Inflammatory macrophage treated with lipopolysaccharide for 1 hour (primary cell): ENCODE measurements at regions not wholly inside any gene's neighbourhood (a gene's known extent, or its start where the extent isn't known, plus 50 kb on each side); places are given as distances from the start of the nearest gene placed in this dataset.
"Not testable (repeated sequence)": the region's sequence is repeated elsewhere in the genome, so short reads cannot be mapped to it uniquely, and the experiment has no call there.

Source experiments
- DNase-seq, 2 donors: peaks; one replicate each; pipeline ENCODE4 v3.0.0-alpha.2; 2020 to 2022

DNA sequence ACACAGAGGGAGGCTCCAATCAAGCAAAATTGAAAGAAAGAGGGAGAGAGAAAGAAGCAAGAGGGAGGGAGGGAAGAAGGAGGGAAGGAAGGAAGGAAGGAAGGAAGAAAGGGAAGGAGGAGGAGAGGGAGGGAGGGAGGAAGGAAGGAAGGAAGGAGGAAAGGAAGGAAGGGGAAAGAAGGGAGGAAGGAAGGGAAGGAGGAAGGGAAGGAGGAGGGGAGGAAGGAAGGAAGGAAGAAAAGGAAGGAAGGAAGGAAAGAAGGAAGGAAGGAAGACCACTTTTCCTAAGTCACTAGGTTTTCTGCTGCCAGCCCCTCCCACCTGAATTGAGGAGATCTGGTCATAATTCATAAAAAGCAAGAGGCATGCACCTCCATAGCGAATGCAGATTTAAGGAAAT is 287.0 kb downstream of the SP3 start:
- DNase-seq: no peak

DNA sequence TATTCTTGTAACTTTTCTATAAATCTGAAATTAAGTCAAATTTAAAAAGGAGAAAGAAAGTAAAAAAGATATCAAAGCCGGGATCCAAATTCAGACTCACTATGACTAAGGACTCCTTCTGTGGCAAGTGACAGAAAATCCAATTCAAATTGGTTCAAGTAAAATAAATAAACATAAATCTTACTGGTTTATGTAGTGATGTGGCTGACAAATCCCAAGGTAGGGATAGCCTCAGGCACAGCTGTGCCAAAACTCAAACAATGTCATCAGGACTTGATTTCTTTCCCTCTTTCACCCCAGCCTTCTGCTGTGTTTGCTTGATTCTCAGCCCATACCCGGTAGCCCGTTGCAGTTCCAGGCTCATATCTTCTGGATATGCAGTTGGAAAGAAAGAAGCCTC is 284.6 kb downstream of the SP3 start:
- no peak for DNase-seq

DNA sequence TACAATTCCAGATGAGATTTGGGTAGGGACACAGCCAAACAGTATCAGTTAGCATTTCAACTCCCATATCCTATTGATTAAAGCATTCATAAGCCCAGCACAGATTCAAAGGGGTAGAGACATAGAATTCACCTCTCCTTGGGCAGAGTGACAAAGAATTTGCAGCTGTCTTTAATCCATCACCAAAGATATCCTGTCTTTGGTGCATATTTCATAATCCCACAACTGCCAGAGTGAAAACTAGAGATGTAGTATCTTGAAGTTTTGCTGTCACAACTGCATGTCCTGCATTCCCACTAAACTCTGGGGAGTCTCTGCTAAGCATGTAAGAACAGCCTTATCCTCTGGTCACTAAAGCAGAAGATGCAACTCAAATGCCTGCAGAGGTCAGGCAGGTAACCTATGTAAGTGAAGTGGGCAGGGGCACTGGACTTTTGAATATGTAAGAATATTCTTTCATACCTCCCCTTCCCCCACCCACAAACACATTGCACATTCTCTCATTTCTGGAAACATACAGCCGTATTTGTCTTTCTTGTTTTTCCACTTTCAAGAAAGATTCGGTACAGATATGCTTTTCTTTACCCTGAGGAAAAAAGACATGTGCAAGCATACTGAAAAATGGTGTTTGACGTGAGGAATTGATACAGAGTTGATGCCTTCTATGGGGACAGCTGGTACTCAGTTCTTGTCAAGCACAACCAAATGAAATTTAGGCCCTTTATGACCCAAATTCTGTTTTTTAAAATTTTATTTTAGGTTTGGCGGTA is 283.1 kb downstream of the SP3 start:
- DNase-seq: no peak

DNA sequence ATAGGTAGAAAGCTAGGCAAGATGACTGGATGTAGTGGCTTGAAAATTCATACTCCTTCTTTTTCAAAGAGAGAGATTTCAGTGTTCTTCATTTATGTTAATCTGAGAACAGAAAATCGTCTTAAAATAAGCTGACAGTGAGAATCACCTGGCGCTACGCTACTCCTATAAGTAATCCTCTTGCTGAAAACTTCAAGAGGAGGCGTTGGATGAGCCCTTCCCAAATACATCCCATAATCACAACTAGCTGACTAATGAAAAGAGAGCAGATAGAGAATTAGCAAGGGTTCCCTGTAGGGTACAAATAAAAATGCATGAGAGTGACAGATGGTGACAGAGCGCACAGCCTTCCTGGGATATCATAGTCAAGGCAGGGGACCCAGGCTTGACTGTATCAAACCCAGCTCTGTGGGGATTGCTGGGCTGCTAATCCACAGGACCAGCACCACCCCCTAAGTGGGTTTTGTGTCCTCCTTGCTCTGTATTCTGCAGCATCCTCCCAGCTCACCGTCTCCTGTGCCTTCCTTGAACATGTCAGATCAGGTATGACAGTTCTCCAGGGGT is 280.2 kb downstream of the SP3 start:
- no peak for DNase-seq

DNA sequence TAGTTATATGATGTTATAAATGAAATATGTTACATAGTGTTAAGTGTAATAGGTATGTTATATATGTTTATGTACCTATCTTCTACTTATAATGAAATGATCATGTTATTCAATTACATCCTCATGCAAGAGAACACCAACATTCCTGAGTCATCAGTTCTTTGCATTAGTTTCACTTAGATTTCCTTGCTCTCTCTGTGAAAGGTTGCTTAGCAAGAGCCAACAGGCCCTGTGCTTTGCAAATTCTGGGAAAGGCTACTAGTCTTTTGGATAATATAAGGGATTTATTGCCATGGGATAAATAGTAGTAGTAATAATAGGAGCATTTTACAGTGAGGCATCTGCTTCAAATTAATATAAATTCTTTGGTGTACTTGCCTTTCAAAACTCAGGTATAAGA is 274.8 kb downstream of the SP3 start:
- no peak for DNase-seq

DNA sequence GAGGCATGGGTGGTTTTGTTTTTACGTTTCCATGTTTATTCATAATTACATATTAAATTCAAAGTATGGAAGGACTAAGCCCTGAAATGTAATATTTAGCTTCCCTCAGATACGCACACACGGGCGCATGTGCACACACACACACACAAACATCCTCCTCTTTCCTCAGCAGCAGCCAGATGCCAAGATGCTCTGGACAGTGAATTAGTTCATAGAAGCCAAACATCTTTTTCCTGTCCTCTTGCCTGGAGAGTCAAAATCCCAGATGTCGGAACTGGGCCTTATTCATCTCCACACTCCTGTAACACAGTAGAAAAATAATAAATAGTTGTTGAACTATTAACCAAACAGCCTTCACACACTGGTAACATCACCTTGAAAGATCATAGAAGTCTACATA is 273.1 kb downstream of the SP3 start:
- no peak for DNase-seq

DNA sequence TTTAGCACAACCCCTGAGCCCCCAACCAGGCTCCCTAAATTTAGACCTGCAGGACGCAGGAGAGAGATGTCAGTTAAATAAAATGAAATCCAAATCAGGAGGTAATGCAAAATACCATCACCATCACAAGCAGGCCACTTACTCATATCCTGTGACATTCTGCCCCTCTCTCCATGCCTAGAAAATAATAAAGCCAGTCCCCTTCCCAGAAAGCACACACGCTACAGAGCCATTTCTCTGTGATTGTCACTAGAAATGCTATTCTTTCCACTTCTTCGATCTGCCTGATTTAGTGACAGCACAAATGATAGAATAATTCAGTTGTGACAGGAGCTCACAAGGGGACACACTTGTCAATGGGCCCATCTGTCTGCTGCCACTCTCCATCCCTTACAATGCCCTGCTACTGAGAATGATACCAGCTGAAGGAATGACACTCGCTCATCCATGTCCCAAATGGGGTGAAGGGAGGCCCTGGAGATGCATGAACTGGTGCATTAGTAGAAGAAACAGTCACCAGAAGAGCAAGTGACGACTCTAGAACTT is 272.1 kb downstream of the SP3 start:
- no peak for DNase-seq

DNA sequence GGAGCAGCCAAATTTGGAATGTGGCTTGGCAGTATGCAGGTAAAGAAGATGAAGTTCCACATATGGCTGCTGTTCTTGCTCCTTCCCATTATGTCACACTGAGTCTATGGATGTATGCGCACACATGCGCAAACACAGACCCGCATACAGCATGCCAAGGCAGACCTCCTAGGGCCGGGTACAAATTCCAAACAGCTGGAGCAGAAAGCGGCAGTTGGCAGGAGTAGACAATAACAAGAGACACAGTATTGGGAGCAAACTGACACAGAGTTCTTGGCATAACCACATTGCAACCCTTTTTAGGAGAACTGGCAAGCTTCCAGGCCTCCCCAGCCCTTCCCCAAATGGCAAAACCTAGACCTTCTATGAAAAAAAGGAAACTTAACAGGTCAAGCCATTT is 268.9 kb downstream of the SP3 start:
- DNase-seq: no peak

DNA sequence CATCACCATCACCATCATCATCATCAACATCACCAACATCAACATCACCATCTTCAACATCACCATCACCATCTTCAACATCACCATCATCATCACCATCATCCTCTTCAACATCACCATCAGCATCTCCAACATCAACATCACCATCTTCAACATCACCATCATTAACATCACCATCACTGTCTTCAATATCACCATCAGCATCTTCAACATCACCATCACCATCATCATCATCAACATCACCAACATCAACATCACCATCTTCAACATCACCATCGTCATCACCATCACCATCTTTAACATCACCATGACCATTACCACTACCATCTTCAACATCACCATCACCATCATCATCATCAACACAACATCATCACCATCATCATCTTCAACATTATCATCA is 267.2 kb downstream of the SP3 start:
- DNase-seq: no peak

DNA sequence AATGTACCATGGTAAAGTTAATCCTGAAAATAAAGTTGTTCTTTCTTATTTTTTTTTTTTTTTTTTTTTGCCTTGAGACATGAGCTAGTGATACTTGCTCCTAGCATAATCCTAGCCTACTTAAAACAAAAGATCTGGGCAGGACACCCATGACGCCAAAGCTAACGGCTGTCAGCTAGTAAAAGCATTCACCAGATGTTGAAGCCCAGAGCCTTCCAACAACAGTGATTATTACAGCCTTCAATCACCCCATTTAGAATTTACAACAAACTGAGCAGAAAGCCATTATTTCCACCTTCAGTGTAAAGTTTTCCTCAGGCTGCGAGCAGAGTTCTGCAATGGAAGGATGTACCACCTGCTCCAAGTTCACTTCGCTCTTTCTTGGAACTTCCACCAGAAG is 259.5 kb downstream of the SP3 start:
- DNase-seq: no peak

DNA sequence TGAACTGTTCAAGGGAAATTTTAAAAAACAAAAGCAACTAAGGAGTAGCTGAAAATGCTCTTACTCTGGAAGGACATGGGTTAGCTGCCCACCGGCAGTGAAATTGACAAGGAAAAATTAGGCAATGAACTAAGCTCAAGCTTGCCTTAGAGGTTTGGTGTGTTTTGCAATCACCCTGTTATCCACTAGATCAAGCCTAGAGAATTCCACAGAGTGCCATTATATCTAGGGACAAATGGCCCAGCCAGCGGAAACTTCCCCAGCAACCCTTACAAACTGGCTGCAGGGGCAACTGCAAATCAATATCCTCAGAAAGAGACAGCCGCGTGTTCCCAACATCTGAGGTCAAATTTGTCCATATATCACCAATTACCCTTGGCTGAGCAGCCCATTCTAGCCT is 258.2 kb downstream of the SP3 start:
- no peak for DNase-seq

DNA sequence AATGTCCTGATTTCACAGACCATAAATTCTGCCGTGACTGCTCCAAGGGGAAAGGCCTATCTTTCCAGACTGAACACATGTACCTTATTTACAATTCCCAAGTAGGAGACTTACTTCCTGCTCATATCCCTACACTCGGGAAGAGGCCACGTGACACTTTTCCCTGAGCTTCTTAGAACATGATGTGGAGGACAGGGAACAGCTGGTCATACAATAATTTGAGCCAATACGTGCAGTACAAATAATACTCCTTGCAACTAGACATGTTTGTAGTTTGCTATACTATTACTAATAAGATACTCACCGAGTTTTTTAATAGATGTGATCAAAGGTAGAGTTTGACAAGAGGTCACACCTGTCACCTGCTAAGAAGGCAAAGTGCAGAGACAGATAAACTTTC is 256.4 kb downstream of the SP3 start:
- DNase-seq: no peak

DNA sequence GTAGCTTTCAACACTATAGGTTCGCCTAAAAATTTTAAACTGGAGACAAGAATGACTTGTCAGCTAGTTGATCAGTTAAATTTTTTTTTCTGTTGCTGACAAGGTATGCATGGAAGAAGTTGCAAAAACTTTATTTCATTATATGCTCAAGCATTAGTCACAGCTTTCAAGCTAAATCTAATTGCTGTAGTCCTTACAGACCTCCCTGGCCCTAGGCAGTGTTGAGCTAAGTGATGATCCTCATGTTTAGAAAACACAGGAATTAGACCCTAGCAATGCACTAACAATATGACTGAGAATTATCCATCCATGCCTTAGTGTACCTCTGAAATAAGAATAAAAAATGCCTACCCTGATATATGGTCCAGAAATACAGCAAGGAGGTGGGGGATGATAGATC is 253.4 kb downstream of the SP3 start:
- DNase-seq: no peak

DNA sequence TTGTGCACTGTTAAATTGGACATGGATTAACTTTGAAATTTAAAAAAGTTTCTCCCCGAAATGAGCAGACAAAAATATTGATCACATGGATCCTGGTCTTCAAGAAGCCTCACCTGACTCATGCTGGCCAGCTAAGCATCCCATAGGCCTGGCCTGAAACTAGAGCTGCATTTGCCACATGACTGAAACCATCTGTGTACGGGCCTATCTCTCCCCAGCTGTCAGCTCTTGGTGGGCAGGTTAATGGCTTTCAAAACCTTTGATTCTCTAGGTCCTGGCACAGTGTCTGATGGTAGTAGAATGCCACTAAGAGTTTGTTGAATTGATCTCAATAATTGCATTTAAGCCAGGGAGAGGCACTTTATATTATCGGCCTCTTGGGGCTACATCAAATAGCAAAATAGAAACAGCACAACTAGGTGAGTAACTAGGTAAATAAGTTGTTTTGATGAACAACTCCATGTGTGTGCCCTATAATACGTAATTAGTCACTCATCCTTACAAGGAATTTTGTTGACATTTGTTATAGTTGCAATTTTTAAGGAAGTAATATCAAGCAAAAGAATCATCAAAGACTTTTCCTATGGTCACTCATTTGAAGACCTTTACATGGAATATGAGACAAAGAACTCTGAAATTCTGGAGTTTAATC is 251.1 kb downstream of the SP3 start:
- DNase-seq: no peak

DNA sequence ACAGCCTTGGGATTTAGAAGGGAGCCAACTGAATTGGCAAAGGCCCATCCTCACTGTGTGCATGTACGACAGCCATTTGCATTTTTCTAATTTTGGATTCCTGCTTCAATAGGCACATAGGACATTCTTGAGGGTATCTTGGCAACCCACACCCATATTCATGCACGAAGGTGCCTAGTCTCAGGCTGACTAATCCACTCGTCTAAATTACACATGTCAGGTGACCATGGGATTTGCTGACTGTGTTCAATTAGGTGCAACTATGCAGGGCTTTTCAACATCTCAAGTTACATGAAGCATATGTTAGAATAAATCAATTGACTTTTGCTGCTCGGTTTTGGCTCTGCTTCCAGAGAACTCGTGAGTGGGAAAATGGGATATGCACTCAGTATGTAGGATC is 249.7 kb downstream of the SP3 start:
- DNase-seq: no peak

DNA sequence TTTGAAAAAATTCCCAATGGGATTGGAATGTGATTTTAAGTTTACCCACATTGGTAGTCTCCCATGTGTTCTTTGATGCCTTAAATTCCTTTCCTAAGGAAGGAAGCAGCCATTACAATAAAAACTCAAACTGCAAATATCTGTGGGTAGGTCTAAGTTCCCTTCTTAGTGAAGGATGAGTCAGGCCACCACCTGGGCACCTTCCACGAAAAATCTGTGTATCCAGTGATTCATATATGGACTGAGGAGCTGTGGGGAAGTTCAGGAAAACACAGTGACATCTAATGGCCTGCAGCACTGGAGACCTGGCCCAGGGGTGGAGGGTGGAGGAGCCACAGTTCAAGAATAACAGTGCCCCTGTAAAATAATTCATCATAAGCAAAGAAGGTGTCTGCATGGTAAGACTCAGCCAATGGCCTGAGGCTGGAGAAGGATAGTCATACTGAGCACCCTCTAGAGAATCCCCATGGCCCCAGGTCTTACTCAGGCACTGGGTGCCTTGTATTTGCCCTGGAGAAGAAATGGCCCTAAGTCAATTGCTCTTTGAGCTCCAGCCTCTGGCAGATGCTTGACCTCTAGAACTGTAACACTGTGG is 248.6 kb downstream of the SP3 start:
- no peak for DNase-seq

DNA sequence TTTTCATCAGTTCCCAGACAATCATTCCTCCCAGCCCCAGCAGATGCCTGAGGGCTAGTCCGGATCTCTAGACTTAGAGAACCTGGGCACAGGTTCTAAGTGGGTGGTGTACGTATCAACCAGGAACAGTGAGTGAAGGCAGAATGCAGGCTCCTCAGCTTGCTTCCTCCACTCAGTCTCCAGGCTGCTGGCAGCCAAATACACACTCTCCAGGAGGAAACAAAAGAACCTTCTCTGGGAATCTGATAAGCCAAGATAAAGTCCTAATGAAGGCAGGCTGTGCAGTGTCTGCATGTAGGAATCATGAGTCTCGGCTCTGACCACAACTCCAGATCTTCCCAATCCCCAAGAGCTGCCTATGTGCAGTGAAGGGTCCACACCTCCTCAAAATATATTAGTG is 245.7 kb downstream of the SP3 start:
- no peak for DNase-seq

DNA sequence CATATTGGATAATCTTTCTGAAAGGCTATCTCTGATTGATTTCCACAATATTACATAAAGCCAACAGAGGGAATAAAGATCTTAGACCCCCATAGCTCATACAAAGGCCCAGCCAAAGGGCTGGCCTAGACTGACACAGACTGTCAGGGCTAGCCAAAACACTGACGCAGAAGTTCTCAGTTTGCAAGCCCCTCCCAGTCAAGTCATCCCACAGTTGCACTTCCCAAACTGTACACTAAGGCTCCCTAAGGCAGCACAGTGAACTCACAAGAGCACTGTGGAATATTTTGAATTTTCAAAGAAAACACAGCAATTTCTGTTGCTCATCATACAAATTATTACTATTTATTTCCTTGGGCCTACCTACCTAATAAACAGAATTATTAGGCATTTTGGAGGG is 244.9 kb downstream of the SP3 start:
- DNase-seq: no peak

DNA sequence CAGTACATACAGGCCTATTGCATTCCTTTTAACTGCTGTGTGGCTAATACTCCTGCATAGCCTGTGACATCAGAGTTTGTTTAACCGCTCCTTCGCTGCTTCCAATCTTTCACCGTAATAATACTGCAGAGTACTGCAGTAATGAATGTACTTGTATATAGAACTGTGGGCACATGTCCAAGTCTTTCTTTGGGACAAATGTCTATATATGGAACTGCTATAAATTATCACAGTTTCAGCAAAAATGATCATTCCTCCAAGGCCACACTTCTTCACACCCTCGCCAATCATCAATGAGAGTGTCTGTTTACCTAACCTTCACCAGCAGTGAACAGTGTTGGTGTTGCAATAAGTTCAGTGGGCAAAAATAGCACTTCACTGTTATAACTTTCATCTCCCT is 230.4 kb downstream of the SP3 start:
- no peak for DNase-seq

DNA sequence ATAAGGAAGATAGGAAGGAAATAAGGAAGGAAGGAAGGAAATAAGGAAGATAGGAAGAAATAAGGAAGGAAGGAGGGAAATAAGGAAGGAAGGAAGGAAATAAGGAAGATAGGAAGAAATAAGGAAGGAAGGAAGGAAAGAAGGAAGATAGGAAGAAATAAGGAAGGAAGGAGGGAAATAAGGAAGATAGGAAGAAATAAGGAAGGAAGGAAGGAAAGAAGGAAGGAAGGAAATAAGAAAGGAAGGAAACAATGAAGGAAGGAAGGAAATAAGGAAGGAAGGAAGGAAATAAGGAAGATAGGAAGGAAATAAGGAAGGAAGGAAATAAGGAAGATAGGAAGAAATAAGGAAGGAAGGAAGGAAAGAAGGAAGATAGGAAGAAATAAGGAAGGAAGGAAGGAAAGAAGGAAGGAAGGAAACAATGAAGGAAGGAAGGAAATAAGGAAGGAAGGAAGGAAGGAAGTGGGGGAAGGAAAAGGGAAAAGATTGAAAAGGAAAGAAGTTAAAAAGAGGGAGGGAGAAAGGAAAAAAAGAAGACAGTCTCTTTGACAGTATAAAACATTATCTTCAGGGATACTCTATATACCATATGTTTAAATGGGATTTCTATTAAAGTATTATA is 227.1 kb downstream of the SP3 start:
- not testable (repeated sequence) for DNase-seq

DNA sequence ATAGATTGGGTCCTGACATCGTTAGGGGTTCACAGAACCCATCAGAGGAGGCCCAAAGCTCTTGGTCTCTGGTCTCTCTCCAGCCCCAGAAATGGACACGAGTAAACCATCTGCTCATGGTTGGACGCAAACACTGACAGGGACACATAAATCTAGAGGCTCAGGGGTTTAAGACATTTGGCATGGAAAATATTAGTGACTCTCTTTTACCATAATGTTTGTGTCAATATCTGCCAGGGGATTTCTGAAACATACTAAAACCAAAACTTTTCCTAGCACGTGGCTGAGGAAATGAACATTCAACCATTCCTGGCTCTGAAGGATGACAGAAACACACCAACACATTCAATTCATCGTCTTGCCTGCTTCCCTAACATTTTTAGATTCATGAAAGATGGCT is 226.2 kb downstream of the SP3 start:
- no peak for DNase-seq

DNA sequence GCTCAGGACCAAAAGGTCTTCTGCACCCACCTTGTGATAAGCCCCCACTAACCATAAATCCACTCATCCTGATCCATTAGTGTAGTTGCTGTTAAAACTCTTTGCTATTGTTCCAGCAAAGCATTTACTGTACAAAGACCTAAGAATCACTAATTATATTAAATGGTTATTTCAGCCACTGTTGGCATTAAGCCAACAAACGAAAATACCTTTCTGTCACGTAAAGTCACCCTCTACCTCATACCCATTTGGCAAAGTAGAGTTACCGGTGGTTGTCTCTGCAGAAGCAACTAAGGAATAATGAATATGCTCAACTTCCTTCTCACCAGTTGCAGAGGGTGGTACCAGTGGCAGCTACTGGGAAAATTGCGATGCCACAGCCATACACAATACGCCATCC is 224.5 kb downstream of the SP3 start:
- no peak for DNase-seq

DNA sequence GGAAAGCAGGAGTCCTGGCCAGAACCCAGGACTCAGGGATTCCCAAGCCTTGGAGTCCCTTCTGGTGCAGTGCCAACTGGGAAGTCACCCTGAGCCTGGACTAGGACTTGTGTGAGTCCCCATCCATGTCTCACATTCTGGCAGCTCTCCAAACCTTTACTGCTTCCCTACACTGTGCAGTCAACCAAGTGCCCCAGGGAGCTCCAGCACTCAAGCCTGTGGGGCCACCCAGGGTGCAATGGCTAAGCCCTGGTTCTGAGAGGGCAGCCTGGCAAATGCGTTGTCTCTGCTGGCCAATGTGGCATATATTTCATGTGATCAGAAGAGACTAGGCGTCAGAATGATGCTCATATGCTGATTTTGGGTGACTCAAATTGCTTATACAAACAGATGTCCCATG is 223.4 kb downstream of the SP3 start:
- no peak for DNase-seq

DNA sequence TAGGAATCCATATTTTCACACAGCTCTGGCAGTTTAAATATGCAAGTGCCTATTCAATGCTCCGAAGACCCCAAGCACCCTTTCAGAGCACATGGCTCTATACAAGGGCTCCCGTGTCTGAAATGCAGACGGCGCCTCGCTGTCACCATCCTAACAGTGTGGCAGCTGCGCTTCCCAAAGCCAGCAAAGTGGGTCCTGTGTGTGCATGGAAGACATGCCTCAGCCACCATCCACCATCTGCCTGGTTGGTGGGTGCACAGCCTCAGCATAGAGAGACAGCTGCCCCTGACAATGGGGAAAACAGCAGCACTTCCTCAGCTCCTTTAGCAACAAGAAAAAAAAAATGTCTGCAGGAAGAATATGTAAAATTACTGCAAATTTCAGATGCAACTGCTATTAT is 218.1 kb downstream of the SP3 start:
- no peak for DNase-seq
